ENCODE measurements at regions not wholly inside any gene's neighbourhood (a gene's known extent, or its start where the extent isn't known, plus 50 kb on each side); places are given as distances from the start of the nearest gene placed in this dataset.

- Histone ChIP-seq H3K9me3 (ENCODE audit: control insufficient read depth, low read depth, low read length) (peaks cover 1% of the 10 kb centered on the region), H3K4me3 (ENCODE audit: control insufficient read depth in 2 of 3, extremely low read depth in 1 of 3, insufficient read depth in 2 of 3, low read depth in 1 of 3, low read length in 3 of 3) (no peak overlapping the region)
- no peak for FAIRE-seq
Measured at GRCh38 chr2:239649309-239649708, 248.5 kb upstream of the HDAC4 start.

GRCh38 chr2:239648607-239649006, 247.8 kb upstream of the HDAC4 start:
- dilution Hi-C loops (cut with MboI; ENCODE audit: extremely low pct_ligation_motif_present, low sequenced_read_pairs), result no loop called here
- no peak overlapping the region for H2AFZ ChIP-seq (ENCODE audit: control insufficient read depth, low read length)
- H3K9ac ChIP-seq (ENCODE audit: control insufficient read depth, extremely low read depth, insufficient read depth, low read length), result no peak overlapping the region
- no peak overlapping the region for H3K4me3 ChIP-seq (ENCODE audit: control insufficient read depth in 2 of 3, extremely low read depth in 1 of 3, insufficient read depth in 2 of 3, low read depth in 1 of 3, low read length in 3 of 3)
- H3K4me2 ChIP-seq (ENCODE audit: control insufficient read depth, extremely low read depth, insufficient read depth, low read depth, low read length), result no peak overlapping the region
- no peak overlapping the region for H3K27ac ChIP-seq (ENCODE audit: control insufficient read depth, insufficient read depth, low read length)
- no peak for FAIRE-seq
- H3K79me2 ChIP-seq (ENCODE audit: control insufficient read depth, insufficient read depth, low read length), result no peaks in the 10 kb centered on the region
- no peaks in the 10 kb centered on the region for H3K9me1 ChIP-seq (ENCODE audit: control insufficient read depth, extremely low read depth, insufficient read depth, low read length)
- no peak for DNase-seq (ENCODE audit: low read depth, low spot score)
- TF ChIP-seq CTCF (optimal IDR thresholded peaks at IDR 0.05 in 1 of 3, IDR thresholded peaks at IDR 0.05 in 1 of 3, conservative IDR thresholded peaks at IDR 0.05 in 1 of 3; ENCODE audit: extremely low read depth in 1 of 3, insufficient read depth in 2 of 3, low read length in 3 of 3) (no peak), EZH2 (IDR thresholded peaks at IDR 0.05; ENCODE audit: low read length) (no peak)
- no peaks in the 10 kb centered on the region for H4K20me1 ChIP-seq (ENCODE audit: control insufficient read depth, extremely low read depth, insufficient read depth, low read length)
- H3K27me3 ChIP-seq (ENCODE audit: control insufficient read depth, extremely low read depth, insufficient read depth, low read length), result no peaks in the 10 kb centered on the region
- H3K9me3 ChIP-seq (ENCODE audit: control insufficient read depth, low read depth, low read length), result peaks cover 6% of the 10 kb centered on the region
- no peaks in the 10 kb centered on the region for H3K4me1 ChIP-seq (ENCODE audit: control insufficient read depth, extremely low read depth, insufficient read depth, low read length)
- no peaks in the 10 kb centered on the region for H3K36me3 ChIP-seq (ENCODE audit: control insufficient read depth in 2 of 2, extremely low read depth in 1 of 2, insufficient read depth in 2 of 2, low read length in 2 of 2)

More at GRCh38 chr2:239649309-239649708, 248.5 kb upstream of the HDAC4 start:
- Histone ChIP-seq H4K20me1 (ENCODE audit: control insufficient read depth, extremely low read depth, insufficient read depth, low read length) (no peaks in the 10 kb centered on the region), H2AFZ (ENCODE audit: control insufficient read depth, low read length) (no peak overlapping the region), H3K9ac (ENCODE audit: control insufficient read depth, extremely low read depth, insufficient read depth, low read length) (no peak overlapping the region), H3K79me2 (ENCODE audit: control insufficient read depth, insufficient read depth, low read length) (no peaks in the 10 kb centered on the region), H3K36me3 (ENCODE audit: control insufficient read depth in 2 of 2, extremely low read depth in 1 of 2, insufficient read depth in 2 of 2, low read length in 2 of 2) (no peaks in the 10 kb centered on the region), H3K4me1 (ENCODE audit: control insufficient read depth, extremely low read depth, insufficient read depth, low read length) (no peaks in the 10 kb centered on the region), H3K27ac (ENCODE audit: control insufficient read depth, insufficient read depth, low read length) (no peak overlapping the region), H3K9me1 (ENCODE audit: control insufficient read depth, extremely low read depth, insufficient read depth, low read length) (no peaks in the 10 kb centered on the region), H3K4me2 (ENCODE audit: control insufficient read depth, extremely low read depth, insufficient read depth, low read depth, low read length) (no peak overlapping the region), H3K27me3 (ENCODE audit: control insufficient read depth, extremely low read depth, insufficient read depth, low read length) (no peaks in the 10 kb centered on the region)
- TF ChIP-seq CTCF (optimal IDR thresholded peaks at IDR 0.05 in 1 of 3, IDR thresholded peaks at IDR 0.05 in 1 of 3, conservative IDR thresholded peaks at IDR 0.05 in 1 of 3; ENCODE audit: extremely low read depth in 1 of 3, insufficient read depth in 2 of 3, low read length in 3 of 3), result no peak
- no peak for TF ChIP-seq EZH2 (IDR thresholded peaks at IDR 0.05; ENCODE audit: low read length)
- DNase-seq (ENCODE audit: low read depth, low spot score), result no peak
- dilution Hi-C loops (cut with MboI; ENCODE audit: extremely low pct_ligation_motif_present, low sequenced_read_pairs), result no loop called here

Measured in keratinocyte (primary cell).